Endothelial cell (in vitro differentiated cells): ENCODE measurements at regions not wholly inside any gene's neighbourhood (a gene's known extent, or its start where the extent isn't known, plus 50 kb on each side); places are given as distances from the start of the nearest gene placed in this dataset.

Source experiments
- DNase-seq: peaks from one replicate; pipeline ENCODE4 v3.0.0; 2021; ENCODE audit warnings: low spot score
- H3K27ac Mint-ChIP-seq: one replicate; pipeline ENCODE4 v1.8.0; 2021; ENCODE audit warnings: mixed read lengths, inconsistent platforms; ENCODE audit not compliant: unreplicated experiment
- H3K27me3 Mint-ChIP-seq: one replicate; pipeline ENCODE4 v1.8.0; 2021; ENCODE audit warnings: mild to moderate bottlenecking, moderate library complexity, mixed read lengths, inconsistent platforms; ENCODE audit not compliant: unreplicated experiment
- H3K36me3 Mint-ChIP-seq: one replicate; pipeline ENCODE4 v1.8.0; 2021; ENCODE audit warnings: mild to moderate bottlenecking, low read depth, mixed read lengths, inconsistent platforms; ENCODE audit not compliant: unreplicated experiment
- H3K4me1 Mint-ChIP-seq: one replicate; pipeline ENCODE4 v1.8.0; 2021; ENCODE audit warnings: mild to moderate bottlenecking, mixed read lengths, inconsistent platforms; ENCODE audit not compliant: unreplicated experiment
- H3K4me3 Mint-ChIP-seq: one replicate; pipeline ENCODE4 v1.8.0; 2021; ENCODE audit warnings: mild to moderate bottlenecking, mixed read lengths, inconsistent platforms; ENCODE audit not compliant: unreplicated experiment
- H3K9me3 Mint-ChIP-seq: one replicate; pipeline ENCODE4 v1.8.0; 2021; ENCODE audit warnings: mixed read lengths, inconsistent platforms; ENCODE audit not compliant: unreplicated experiment
- TF ChIP-seq, protein P1 (sequence below): fragments of 200-600 bp; sonication (generic); IDR thresholded peaks from one replicate; pipeline ENCODE4 v1.5.0; 2021; ENCODE audit warnings: antibody characterized with exemption; ENCODE audit not compliant: unreplicated experiment

DNA sequence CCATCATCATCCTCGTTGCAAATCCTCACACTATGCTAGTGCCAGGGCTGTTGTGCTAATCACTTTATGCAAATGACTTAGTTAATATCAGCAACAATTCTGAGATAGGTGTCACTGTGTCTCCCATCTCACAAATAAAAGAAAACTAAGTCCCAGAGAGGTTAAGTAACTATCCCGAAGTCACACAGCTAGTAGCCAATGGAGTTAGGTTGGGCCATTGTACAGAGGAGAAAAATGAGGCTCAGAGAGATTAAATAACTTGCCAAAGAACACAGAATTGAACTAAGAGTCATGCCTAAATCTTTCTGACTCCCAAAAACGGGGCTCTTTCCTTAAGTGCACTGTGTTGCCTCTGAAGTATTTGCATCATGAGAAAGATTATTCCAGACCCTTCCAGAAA lies 146.4 kb downstream of the MIS18A start:
- Mint-ChIP-seq H3K4me3 (no peak overlapping the region), H3K36me3 (peaks cover 9% of the 10 kb centered on the region), H3K4me1 (peaks cover 32% of the 10 kb centered on the region), H3K27me3 (peaks cover 2% of the 10 kb centered on the region), H3K27ac (no peak overlapping the region), H3K9me3 (no peaks in the 10 kb centered on the region)
- DNase-seq = no peak
- TF ChIP-seq, protein P1, sequence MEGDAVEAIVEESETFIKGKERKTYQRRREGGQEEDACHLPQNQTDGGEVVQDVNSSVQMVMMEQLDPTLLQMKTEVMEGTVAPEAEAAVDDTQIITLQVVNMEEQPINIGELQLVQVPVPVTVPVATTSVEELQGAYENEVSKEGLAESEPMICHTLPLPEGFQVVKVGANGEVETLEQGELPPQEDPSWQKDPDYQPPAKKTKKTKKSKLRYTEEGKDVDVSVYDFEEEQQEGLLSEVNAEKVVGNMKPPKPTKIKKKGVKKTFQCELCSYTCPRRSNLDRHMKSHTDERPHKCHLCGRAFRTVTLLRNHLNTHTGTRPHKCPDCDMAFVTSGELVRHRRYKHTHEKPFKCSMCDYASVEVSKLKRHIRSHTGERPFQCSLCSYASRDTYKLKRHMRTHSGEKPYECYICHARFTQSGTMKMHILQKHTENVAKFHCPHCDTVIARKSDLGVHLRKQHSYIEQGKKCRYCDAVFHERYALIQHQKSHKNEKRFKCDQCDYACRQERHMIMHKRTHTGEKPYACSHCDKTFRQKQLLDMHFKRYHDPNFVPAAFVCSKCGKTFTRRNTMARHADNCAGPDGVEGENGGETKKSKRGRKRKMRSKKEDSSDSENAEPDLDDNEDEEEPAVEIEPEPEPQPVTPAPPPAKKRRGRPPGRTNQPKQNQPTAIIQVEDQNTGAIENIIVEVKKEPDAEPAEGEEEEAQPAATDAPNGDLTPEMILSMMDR = no peak

GRCh38 chr21:32131960-32132359 lies 146.9 kb downstream of the MIS18A start:
- Mint-ChIP-seq H3K27ac (peak overlapping the region; percentile 15), H3K36me3 (peaks cover 7% of the 10 kb centered on the region), H3K27me3 (peaks cover 2% of the 10 kb centered on the region), H3K4me3 (no peak overlapping the region), H3K4me1 (peaks cover 31% of the 10 kb centered on the region), H3K9me3 (no peaks in the 10 kb centered on the region)
- TF ChIP-seq, protein P1 = no peak
- DNase-seq = no peak

DNA sequence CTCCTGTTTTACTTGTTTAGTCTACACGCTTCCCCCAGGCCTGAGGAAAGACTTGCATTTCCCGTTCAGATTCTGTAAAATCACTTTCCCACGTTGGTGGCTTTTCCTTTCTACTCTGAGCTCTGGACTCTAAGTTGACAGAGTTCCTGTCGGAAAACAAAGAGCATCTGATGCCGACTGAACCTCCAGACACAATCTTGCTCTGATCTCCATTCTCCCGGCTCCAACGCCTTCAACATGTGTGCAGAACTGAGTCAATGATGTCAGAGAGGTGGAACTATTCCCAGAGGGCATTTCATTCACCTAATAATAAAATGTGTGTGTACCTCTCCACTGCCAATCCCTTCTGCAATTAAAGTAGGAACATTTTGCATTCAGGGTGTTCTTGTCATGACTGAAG lies 147.7 kb downstream of the MIS18A start:
- Mint-ChIP-seq H3K4me1 (peaks cover 31% of the 10 kb centered on the region), H3K4me3 (no peak overlapping the region)

DNA sequence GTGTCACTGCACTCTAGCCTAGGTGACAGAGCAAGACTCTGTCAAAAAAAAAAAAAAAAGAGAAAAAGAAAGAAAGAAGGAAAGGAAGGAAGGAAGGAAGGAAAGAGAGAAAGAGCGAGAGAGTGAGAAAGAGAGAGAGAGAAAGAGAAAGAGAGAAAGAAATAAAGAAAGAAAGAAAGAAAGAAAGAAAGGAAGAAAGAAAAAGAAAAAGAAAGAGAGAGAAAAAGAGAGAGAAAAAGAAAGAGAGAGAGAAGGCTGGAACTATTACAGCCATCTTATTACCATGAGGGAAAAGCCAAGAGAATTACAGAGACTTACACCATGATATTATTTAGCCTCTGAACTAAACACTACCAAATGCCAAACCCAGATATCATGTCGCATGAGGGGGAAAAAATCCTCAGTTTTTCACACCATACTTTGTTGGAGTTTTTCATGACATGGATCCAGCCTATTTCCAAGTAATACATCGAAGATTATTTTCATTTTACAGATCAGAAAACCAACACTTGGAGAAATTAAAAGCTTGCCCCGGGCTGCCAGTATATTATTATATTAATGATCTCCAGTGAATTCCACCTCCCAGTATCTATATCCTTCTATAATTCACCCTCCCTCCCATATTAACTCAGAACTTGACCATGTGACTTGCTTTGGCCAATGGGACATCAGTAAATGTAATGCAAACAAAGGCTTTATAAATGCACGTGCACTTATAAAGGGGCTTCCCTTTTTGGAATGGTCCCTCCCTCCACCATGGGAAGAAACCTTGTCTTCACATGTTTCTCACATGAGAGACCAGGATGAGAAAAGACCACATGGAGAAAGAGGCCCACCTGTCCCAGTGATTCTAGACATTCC lies 148.6 kb downstream of the MIS18A start:
- Mint-ChIP-seq H3K27me3 (peaks cover 2% of the 10 kb centered on the region), H3K36me3 (peaks cover 4% of the 10 kb centered on the region), H3K9me3 (no peaks in the 10 kb centered on the region), H3K27ac (no peak overlapping the region), H3K4me1 (peaks cover 31% of the 10 kb centered on the region), H3K4me3 (no peak overlapping the region)
- TF ChIP-seq, protein P1 = no peak
- DNase-seq = no peak

More for the DNA sequence above, 147.7 kb downstream of the MIS18A start:
- peaks cover 2% of the 10 kb centered on the region for H3K27me3 Mint-ChIP-seq
- no peak for DNase-seq
- peaks cover 6% of the 10 kb centered on the region for H3K36me3 Mint-ChIP-seq
- H3K27ac Mint-ChIP-seq = peak overlapping the region; percentile 61
- TF ChIP-seq, protein P1 = no peak
- H3K9me3 Mint-ChIP-seq = no peaks in the 10 kb centered on the region

- Mint-ChIP-seq H3K9me3 (no peaks in the 10 kb centered on the region), H3K4me1 (peaks cover 13% of the 10 kb centered on the region), H3K27me3 (no peaks in the 10 kb centered on the region), H3K4me3 (no peak overlapping the region), H3K36me3 (peaks cover 4% of the 10 kb centered on the region), H3K27ac (no peak overlapping the region)
- TF ChIP-seq, protein P1 = no peak
- no peak for DNase-seq
Measured at GRCh38 chr21:32127081-32127480, 151.8 kb downstream of the MIS18A start.
